Progenitor cell of endocrine pancreas (in vitro differentiated cells): ENCODE measurements at regions not wholly inside any gene's neighbourhood (a gene's known extent, or its start where the extent isn't known, plus 50 kb on each side); places are given as distances from the start of the nearest gene placed in this dataset.

Experiments
- DNase-seq: peaks from one replicate; pipeline ENCODE4 v3.0.0; 2021; ENCODE audit warnings: low spot score; ENCODE audit not compliant: unreplicated experiment
- H3K27ac Mint-ChIP-seq: 2 replicates; pipeline ENCODE4 v1.8.0; 2021; ENCODE audit warnings: mild to moderate bottlenecking, moderate library complexity, mixed read lengths
- H3K27me3 Mint-ChIP-seq: 2 replicates; pipeline ENCODE4 v1.8.0; 2021; ENCODE audit warnings: mixed read lengths
- H3K36me3 Mint-ChIP-seq: 2 replicates; pipeline ENCODE4 v1.8.0; 2022; ENCODE audit warnings: mixed read lengths; ENCODE audit not compliant: insufficient read depth
- H3K4me1 Mint-ChIP-seq: 2 replicates; pipeline ENCODE4 v1.8.0; 2021; ENCODE audit warnings: low read depth, mixed read lengths
- H3K4me3 Mint-ChIP-seq: 2 replicates; pipeline ENCODE4 v1.8.0; 2021; ENCODE audit warnings: low read depth, mild to moderate bottlenecking, moderate library complexity, mixed read lengths
- H3K9me3 Mint-ChIP-seq: 2 replicates; pipeline ENCODE4 v1.8.0; 2021; ENCODE audit warnings: low read depth, mixed read lengths
- CTCF ChIP-seq: fragments of 200-600 bp; sonication (generic); IDR thresholded peaks from one replicate; pipeline ENCODE4 v1.5.0; 2021; ENCODE audit warnings: antibody characterized with exemption, mild to moderate bottlenecking; ENCODE audit not compliant: unreplicated experiment

GRCh38 chr13:75055296-75055695 is 426.7 kb downstream of the TBC1D4 start:
- H3K9me3 Mint-ChIP-seq: no peaks in the 10 kb centered on the region
- H3K36me3 Mint-ChIP-seq: no peaks in the 10 kb centered on the region
- no peak overlapping the region for H3K27ac Mint-ChIP-seq
- H3K27me3 Mint-ChIP-seq: no peaks in the 10 kb centered on the region
- no peak for TF ChIP-seq CTCF
- H3K4me1 Mint-ChIP-seq: peaks cover 14% of the 10 kb centered on the region
- DNase-seq: no peak
- no peak overlapping the region for H3K4me3 Mint-ChIP-seq

GRCh38 chr13:75052616-75053015 is 429.4 kb downstream of the TBC1D4 start:
- Mint-ChIP-seq H3K4me1 (peaks cover 20% of the 10 kb centered on the region), H3K4me3 (no peak overlapping the region), H3K36me3 (no peaks in the 10 kb centered on the region), H3K27me3 (no peaks in the 10 kb centered on the region), H3K9me3 (no peaks in the 10 kb centered on the region), H3K27ac (no peak overlapping the region)
- no peak for TF ChIP-seq CTCF
- no peak for DNase-seq

- H3K4me3 Mint-ChIP-seq: peak overlapping the region; percentile 17
- no peaks in the 10 kb centered on the region for H3K27me3 Mint-ChIP-seq
- no peak for DNase-seq
- no peaks in the 10 kb centered on the region for H3K9me3 Mint-ChIP-seq
- H3K27ac Mint-ChIP-seq: peak overlapping the region; percentile 86
- TF ChIP-seq CTCF: no peak
- no peaks in the 10 kb centered on the region for H3K36me3 Mint-ChIP-seq
- peaks cover 20% of the 10 kb centered on the region for H3K4me1 Mint-ChIP-seq
Observed at GRCh38 chr13:75050419-75051046, 431.4 kb downstream of the TBC1D4 start.

GRCh38 chr13:75049735-75050335 is 432.1 kb downstream of the TBC1D4 start:
- Mint-ChIP-seq H3K4me3 (no peak overlapping the region), H3K27ac (no peak overlapping the region)
- no peak for TF ChIP-seq CTCF

GRCh38 chr13:75042807-75043206 is 439.2 kb downstream of the TBC1D4 start:
- no peaks in the 10 kb centered on the region for H3K27me3 Mint-ChIP-seq
- no peak for TF ChIP-seq CTCF
- H3K36me3 Mint-ChIP-seq: no peaks in the 10 kb centered on the region
- H3K9me3 Mint-ChIP-seq: peaks cover 8% of the 10 kb centered on the region
- H3K4me3 Mint-ChIP-seq: no peak overlapping the region
- DNase-seq: no peak
- H3K4me1 Mint-ChIP-seq: peaks cover 5% of the 10 kb centered on the region
- no peak overlapping the region for H3K27ac Mint-ChIP-seq

More at GRCh38 chr13:75049735-75050335, 432.1 kb downstream of the TBC1D4 start:
- Mint-ChIP-seq H3K9me3 (no peaks in the 10 kb centered on the region), H3K27me3 (no peaks in the 10 kb centered on the region), H3K4me1 (peaks cover 20% of the 10 kb centered on the region), H3K36me3 (no peaks in the 10 kb centered on the region)
- DNase-seq: no peak
